ENCODE measurements at regions not wholly inside any gene's neighbourhood (a gene's known extent, or its start where the extent isn't known, plus 50 kb on each side); places are given as distances from the start of the nearest gene placed in this dataset.

DNA sequence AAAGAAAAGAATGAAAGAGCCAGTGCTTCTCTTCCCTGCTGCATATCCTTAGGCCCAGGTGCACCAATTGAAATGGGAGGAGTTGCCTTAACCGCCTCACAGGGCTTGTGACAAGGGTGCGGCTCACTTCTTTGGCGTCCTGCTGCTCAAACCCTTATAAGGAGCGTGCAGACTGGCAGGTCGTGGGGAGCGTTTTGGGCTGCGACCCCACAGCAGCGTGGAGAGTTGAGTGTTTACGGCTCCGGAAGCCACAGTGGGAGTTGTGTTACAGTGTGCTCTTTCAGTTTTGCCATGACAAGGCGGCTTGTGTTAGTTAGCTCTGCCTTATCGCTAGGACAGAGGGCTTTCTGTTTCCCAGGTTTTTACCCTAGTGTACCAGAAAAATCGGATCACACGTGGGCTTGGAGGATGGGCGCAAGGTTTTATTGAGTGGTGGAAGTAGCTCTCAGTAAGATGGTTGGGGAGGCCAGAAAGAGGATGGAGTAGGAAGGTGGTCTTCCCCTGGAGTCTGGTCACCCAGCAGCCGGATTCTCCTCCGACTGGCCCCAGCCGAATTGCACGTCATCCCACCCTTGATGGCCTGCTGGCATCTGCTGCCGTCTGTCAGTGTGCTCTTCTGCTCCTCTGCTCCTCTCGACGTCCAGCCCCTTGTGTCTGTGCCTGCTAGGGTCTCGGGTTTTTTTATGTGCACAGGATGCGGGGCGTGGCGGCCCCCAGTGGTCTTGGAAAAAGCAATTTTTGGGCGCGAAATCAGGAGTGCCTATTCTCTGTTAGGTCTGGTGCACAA is 718.9 kb downstream of the ARAP2 start:
- ATAC-seq, result peak; percentile 67 to 93 (median 79)
- Histone ChIP-seq H3K36me3 (ENCODE audit: control insufficient read depth, insufficient read depth, low read length) (no peaks in the 10 kb centered on the region), H3K27me3 (ENCODE audit: control insufficient read depth, insufficient read depth, low read length) (no peaks in the 10 kb centered on the region), H3K9me3 (ENCODE audit: control insufficient read depth, insufficient read depth, low read length) (no peaks in the 10 kb centered on the region), H3K4me3 (ENCODE audit: low read length) (no peak overlapping the region), H3K4me1 (ENCODE audit: control insufficient read depth, insufficient read depth, low read length) (no peaks in the 10 kb centered on the region), H3K27ac (ENCODE audit: low read length) (no peak overlapping the region)
- Mint-ChIP-seq H3K27ac (peak overlapping the region; percentile 32 to 33), H3K27me3 (ENCODE audit: low read depth in 2 of 2) (no peaks in the 10 kb centered on the region), H3K36me3 (no peaks in the 10 kb centered on the region), H3K9me3 (peaks cover 0 to 12% of the 10 kb centered on the region in 2 donors), H3K4me3 (peak overlapping the region; percentile 78), H3K4me1 (no peaks in the 10 kb centered on the region)
- intact Hi-C loops (cut with micrococcal nuclease), result no loop called here
- 80% methylated on average over 28 of the region's 28 CpGs for WGBS (ENCODE audit: insufficient coverage)
- DNase-seq, result peak in 1 of 2 donors; percentile 5
- TF ChIP-seq, protein P1, sequence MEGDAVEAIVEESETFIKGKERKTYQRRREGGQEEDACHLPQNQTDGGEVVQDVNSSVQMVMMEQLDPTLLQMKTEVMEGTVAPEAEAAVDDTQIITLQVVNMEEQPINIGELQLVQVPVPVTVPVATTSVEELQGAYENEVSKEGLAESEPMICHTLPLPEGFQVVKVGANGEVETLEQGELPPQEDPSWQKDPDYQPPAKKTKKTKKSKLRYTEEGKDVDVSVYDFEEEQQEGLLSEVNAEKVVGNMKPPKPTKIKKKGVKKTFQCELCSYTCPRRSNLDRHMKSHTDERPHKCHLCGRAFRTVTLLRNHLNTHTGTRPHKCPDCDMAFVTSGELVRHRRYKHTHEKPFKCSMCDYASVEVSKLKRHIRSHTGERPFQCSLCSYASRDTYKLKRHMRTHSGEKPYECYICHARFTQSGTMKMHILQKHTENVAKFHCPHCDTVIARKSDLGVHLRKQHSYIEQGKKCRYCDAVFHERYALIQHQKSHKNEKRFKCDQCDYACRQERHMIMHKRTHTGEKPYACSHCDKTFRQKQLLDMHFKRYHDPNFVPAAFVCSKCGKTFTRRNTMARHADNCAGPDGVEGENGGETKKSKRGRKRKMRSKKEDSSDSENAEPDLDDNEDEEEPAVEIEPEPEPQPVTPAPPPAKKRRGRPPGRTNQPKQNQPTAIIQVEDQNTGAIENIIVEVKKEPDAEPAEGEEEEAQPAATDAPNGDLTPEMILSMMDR (IDR thresholded peaks at IDR 0.05), result no peak

DNA sequence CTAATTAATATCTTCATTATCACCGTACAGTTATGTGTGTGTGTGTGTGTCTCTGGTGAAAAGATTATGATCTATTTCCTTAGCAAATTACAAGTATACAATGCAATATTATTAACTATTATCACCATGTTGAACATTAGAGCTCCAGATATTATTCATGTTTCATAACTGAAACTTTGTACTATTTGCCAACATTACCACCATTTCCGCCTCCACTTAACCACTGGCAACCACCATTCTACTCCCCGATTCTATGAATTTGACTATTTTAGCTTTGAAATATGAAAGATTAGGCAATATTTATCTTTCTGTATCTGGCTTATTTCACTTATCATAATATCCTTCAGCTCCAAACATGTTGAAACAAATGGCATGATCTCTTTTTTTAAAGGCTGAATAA is 717.9 kb downstream of the ARAP2 start:
- DNase-seq (no peak), ATAC-seq (no peak)
- H3K4me3 ChIP-seq (ENCODE audit: low read length), result no peak overlapping the region
- Mint-ChIP-seq H3K27ac (peak overlapping the region in 1 of 2 donors; percentile 15), H3K4me3 (peak overlapping the region; percentile 51), H3K36me3 (no peaks in the 10 kb centered on the region), H3K4me1 (no peaks in the 10 kb centered on the region), H3K9me3 (peaks cover 0 to 9% of the 10 kb centered on the region in 2 donors), H3K27me3 (ENCODE audit: low read depth in 2 of 2) (no peaks in the 10 kb centered on the region)
- H3K27me3 ChIP-seq (ENCODE audit: control insufficient read depth, insufficient read depth, low read length), result no peaks in the 10 kb centered on the region
- H3K27ac ChIP-seq (ENCODE audit: low read length), result no peak overlapping the region
- H3K4me1 ChIP-seq (ENCODE audit: control insufficient read depth, insufficient read depth, low read length), result no peaks in the 10 kb centered on the region
- no peaks in the 10 kb centered on the region for H3K9me3 ChIP-seq (ENCODE audit: control insufficient read depth, insufficient read depth, low read length)
- 100% methylated on average over 1 of the region's 3 CpGs for WGBS (ENCODE audit: insufficient coverage)
- H3K36me3 ChIP-seq (ENCODE audit: control insufficient read depth, insufficient read depth, low read length), result no peaks in the 10 kb centered on the region
- intact Hi-C loops (cut with micrococcal nuclease), result no loop called here
- TF ChIP-seq, protein P1 (IDR thresholded peaks at IDR 0.05), result no peak

- TF ChIP-seq, protein P1 (IDR thresholded peaks at IDR 0.05), result no peak
- no peak for ATAC-seq
- no peak overlapping the region for H3K4me3 ChIP-seq (ENCODE audit: low read length)
- H3K9me3 ChIP-seq (ENCODE audit: control insufficient read depth, insufficient read depth, low read length), result no peaks in the 10 kb centered on the region
- Mint-ChIP-seq H3K4me1 (no peaks in the 10 kb centered on the region), H3K4me3 (no peak overlapping the region), H3K9me3 (peaks cover 3 to 4% of the 10 kb centered on the region in 2 donors), H3K36me3 (no peaks in the 10 kb centered on the region), H3K27ac (no peak overlapping the region), H3K27me3 (ENCODE audit: low read depth in 2 of 2) (no peaks in the 10 kb centered on the region)
- H3K4me1 ChIP-seq (ENCODE audit: control insufficient read depth, insufficient read depth, low read length), result no peaks in the 10 kb centered on the region
- no peaks in the 10 kb centered on the region for H3K36me3 ChIP-seq (ENCODE audit: control insufficient read depth, insufficient read depth, low read length)
- no peaks in the 10 kb centered on the region for H3K27me3 ChIP-seq (ENCODE audit: control insufficient read depth, insufficient read depth, low read length)
- intact Hi-C loops (cut with micrococcal nuclease), result no loop called here
- DNase-seq, result no peak
- WGBS (ENCODE audit: insufficient coverage), result no CpG with 5 or more reads among the region's 5 CpGs
- H3K27ac ChIP-seq (ENCODE audit: low read length), result no peak overlapping the region
Measured at GRCh38 chr4:35534962-35535361, 709.4 kb downstream of the ARAP2 start.

DNA sequence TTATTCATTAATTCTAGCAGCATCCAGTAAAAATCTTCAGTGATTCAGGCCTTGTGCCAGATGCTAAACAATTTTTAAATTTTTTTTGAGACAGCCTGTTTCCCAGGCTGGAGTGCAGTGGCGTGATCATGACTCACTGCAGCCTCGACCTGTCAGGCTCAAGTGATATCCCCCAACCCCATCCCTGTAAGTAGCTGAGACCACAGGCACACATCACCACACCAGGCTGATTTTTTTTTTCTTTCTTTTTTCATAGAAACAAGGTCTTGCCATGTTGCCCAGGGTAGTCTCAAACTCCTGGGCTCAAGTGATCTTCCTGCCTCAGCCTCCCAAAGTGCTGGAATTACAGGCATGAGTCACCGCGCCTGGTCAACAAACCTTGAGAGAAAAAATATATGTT is 705.5 kb downstream of the ARAP2 start:
- TF ChIP-seq, protein P1 (IDR thresholded peaks at IDR 0.05), result no peak
- Histone ChIP-seq H3K4me1 (ENCODE audit: control insufficient read depth, insufficient read depth, low read length) (no peaks in the 10 kb centered on the region), H3K27ac (ENCODE audit: low read length) (no peak overlapping the region), H3K27me3 (ENCODE audit: control insufficient read depth, insufficient read depth, low read length) (no peaks in the 10 kb centered on the region), H3K36me3 (ENCODE audit: control insufficient read depth, insufficient read depth, low read length) (no peaks in the 10 kb centered on the region), H3K9me3 (ENCODE audit: control insufficient read depth, insufficient read depth, low read length) (no peaks in the 10 kb centered on the region), H3K4me3 (ENCODE audit: low read length) (no peak overlapping the region)
- WGBS (ENCODE audit: insufficient coverage), result 87% methylated on average over 4 of the region's 4 CpGs
- no peak overlapping the region for H3K27ac Mint-ChIP-seq
- peaks cover 4 to 5% of the 10 kb centered on the region in 2 donors for H3K9me3 Mint-ChIP-seq
- no peaks in the 10 kb centered on the region for H3K4me1 Mint-ChIP-seq
- intact Hi-C loops (cut with micrococcal nuclease), result no loop called here
- no peak for DNase-seq
- ATAC-seq, result no peak
- no peaks in the 10 kb centered on the region for H3K27me3 Mint-ChIP-seq (ENCODE audit: low read depth in 2 of 2)
- no peak overlapping the region for H3K4me3 Mint-ChIP-seq
- H3K36me3 Mint-ChIP-seq, result peaks cover 7% of the 10 kb centered on the region

Measured in natural killer cell (primary cell).